ENCODE measurements at regions not wholly inside any gene's neighbourhood (a gene's known extent, or its start where the extent isn't known, plus 50 kb on each side); places are given as distances from the start of the nearest gene placed in this dataset.
"Not testable (repeated sequence)": the region's sequence is repeated elsewhere in the genome, so short reads cannot be mapped to it uniquely, and the experiment has no call there.

DNA sequence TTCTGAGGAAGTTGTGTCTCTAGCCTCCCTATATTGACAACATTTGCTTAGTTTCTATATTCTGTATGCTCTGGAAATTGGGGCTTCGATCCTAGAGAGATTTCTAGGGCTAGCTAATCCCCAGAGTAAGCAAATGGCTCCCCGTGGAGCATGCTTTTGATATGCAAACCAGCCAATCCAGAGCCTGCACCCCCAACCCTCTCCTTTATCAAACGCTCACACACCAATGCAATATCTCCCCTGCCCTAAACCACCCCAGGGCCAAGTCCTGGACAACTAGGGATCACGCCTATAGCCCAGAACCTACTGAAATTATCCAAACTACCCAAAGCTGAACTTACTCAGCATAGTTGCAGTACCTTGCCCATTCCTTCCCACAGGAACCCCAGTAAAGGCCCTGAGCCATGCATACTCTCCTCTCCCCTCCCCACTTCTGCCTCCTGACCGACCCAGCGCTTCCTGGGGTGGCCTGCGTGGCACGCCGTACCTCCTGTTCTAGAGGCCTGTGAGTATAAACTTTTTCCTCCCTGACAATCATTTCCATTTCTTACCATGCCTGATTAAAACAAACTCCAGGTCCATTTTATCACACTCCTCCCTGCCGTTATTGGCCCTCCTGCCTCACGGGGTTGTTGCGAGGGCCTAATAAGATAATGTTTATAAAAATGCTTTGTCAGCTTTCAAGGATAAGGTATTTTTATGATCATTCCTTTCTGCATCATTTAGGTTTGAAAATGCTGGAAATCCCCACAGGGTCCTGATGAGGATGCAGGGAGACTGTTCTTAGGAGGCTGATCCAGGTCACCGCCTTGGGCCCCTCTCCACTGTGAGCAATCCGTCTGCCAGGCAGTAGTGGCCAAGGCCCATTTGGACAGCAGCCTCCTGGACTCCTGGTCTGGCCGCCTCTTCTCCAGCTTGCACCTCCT lies 102.7 kb downstream of the TENT5C start:
- no peaks in the 10 kb centered on the region for H3K36me3 ChIP-seq (ENCODE audit: control insufficient read depth, insufficient read depth, low read length)
- no peaks in the 10 kb centered on the region for H3K27me3 ChIP-seq (ENCODE audit: control insufficient read depth, insufficient read depth, low read length)
- no peak for TF ChIP-seq CTCF (IDR thresholded peaks at IDR 0.05; ENCODE audit: insufficient read depth, low read length, poor library complexity, severe bottlenecking)
- DNase-seq (ENCODE audit: low read depth), result no peak
- no peak overlapping the region for H3K4me3 ChIP-seq (ENCODE audit: low read depth, low read length)

- no peak for DNase-seq (ENCODE audit: low read depth)
- no peak overlapping the region for H3K4me3 ChIP-seq (ENCODE audit: low read depth, low read length)
- H3K27me3 ChIP-seq (ENCODE audit: control insufficient read depth, insufficient read depth, low read length), result no peaks in the 10 kb centered on the region
- TF ChIP-seq CTCF (IDR thresholded peaks at IDR 0.05; ENCODE audit: insufficient read depth, low read length, poor library complexity, severe bottlenecking), result no peak
- H3K36me3 ChIP-seq (ENCODE audit: control insufficient read depth, insufficient read depth, low read length), result no peaks in the 10 kb centered on the region
These were observed 103.4 kb downstream of the TENT5C start for GRCh38 chr1:117709249-117709691.

DNA sequence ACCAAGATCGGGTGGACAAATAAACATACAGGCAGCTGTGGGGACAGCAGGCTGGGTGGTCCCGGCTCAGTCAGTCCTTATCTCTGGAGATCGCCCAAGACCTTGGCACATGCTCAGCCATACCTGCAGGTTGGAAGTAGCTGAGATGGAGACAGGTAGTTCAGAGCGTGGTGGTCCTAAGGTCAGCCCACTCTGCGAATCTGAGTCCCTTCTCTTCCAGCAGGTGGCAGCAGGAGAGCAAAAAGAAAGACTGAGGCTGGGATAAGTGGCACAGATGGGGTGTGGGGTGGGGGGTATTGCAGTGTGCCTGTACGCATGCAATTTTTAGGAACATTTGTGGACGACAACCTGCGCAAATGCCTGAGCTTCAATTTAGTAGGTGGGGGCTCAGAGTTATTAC lies 104.9 kb downstream of the TENT5C start:
- no peak for TF ChIP-seq CTCF (IDR thresholded peaks at IDR 0.05; ENCODE audit: insufficient read depth, low read length, poor library complexity, severe bottlenecking)
- Histone ChIP-seq H3K27me3 (ENCODE audit: control insufficient read depth, insufficient read depth, low read length) (no peaks in the 10 kb centered on the region), H3K4me3 (ENCODE audit: low read depth, low read length) (no peak overlapping the region), H3K36me3 (ENCODE audit: control insufficient read depth, insufficient read depth, low read length) (no peaks in the 10 kb centered on the region)
- DNase-seq (ENCODE audit: low read depth), result no peak

GRCh38 chr1:117712621-117713020 lies 106.8 kb downstream of the TENT5C start:
- DNase-seq (ENCODE audit: low read depth), result no peak
- H3K27me3 ChIP-seq (ENCODE audit: control insufficient read depth, insufficient read depth, low read length), result no peaks in the 10 kb centered on the region
- TF ChIP-seq CTCF (IDR thresholded peaks at IDR 0.05; ENCODE audit: insufficient read depth, low read length, poor library complexity, severe bottlenecking), result no peak
- no peak overlapping the region for H3K4me3 ChIP-seq (ENCODE audit: low read depth, low read length)
- no peaks in the 10 kb centered on the region for H3K36me3 ChIP-seq (ENCODE audit: control insufficient read depth, insufficient read depth, low read length)

- no peak for DNase-seq (ENCODE audit: low read depth)
- no peak for TF ChIP-seq CTCF (IDR thresholded peaks at IDR 0.05; ENCODE audit: insufficient read depth, low read length, poor library complexity, severe bottlenecking)
- Histone ChIP-seq H3K4me3 (ENCODE audit: low read depth, low read length) (no peak overlapping the region), H3K36me3 (ENCODE audit: control insufficient read depth, insufficient read depth, low read length) (no peaks in the 10 kb centered on the region), H3K27me3 (ENCODE audit: control insufficient read depth, insufficient read depth, low read length) (no peaks in the 10 kb centered on the region)
These were observed 108.7 kb downstream of the TENT5C start for GRCh38 chr1:117714546-117714945.

DNA sequence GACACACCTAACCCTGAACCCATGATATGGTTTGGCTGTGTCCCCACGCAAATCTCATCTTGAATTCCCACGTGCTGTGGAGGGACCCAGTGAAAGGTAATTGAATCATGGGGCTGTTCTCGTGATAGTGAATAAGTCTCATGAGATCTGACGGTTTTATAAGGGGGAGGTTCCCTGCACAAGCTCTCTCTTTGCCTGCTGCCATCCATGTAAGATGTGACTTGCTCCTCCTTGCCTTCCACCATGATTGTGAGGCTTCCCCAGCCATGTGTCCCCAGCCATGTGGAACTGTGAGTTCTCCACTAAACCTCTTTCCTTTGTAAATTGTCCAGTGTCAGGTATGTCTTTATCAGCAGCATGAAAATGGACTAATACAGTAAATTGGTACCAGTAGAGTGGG lies 110.2 kb downstream of the TENT5C start:
- not testable (repeated sequence) for H3K36me3 ChIP-seq (ENCODE audit: control insufficient read depth, insufficient read depth, low read length); DNase-seq (ENCODE audit: low read depth); H3K27me3 ChIP-seq (ENCODE audit: control insufficient read depth, insufficient read depth, low read length); H3K4me3 ChIP-seq (ENCODE audit: low read depth, low read length)

- H3K4me3 ChIP-seq (ENCODE audit: low read depth, low read length); H3K27me3 ChIP-seq (ENCODE audit: control insufficient read depth, insufficient read depth, low read length); H3K36me3 ChIP-seq (ENCODE audit: control insufficient read depth, insufficient read depth, low read length); DNase-seq (ENCODE audit: low read depth): not testable (repeated sequence)
These were observed 112.1 kb downstream of the TENT5C start for GRCh38 chr1:117717980-117718379.

- not testable (repeated sequence) for H3K4me3 ChIP-seq (ENCODE audit: low read depth, low read length); DNase-seq (ENCODE audit: low read depth); H3K36me3 ChIP-seq (ENCODE audit: control insufficient read depth, insufficient read depth, low read length); H3K27me3 ChIP-seq (ENCODE audit: control insufficient read depth, insufficient read depth, low read length)
These were observed 112.7 kb downstream of the TENT5C start for GRCh38 chr1:117718596-117718995.

All from kidney epithelial cell (primary cell).